Epithelial cell of proximal tubule (primary cell): ENCODE measurements at regions not wholly inside any gene's neighbourhood (a gene's known extent, or its start where the extent isn't known, plus 50 kb on each side); places are given as distances from the start of the nearest gene placed in this dataset.

Experiments used
- DNase-seq: peaks from one replicate; pipeline ENCODE4 v3.0.0-alpha.2; 2011; ENCODE audit warnings: low read depth
- H3K4me3 ChIP-seq: 2 replicates; pipeline ENCODE4 v1.5.1; 2011; ENCODE audit warnings: low read depth, mild to moderate bottlenecking, low read length
- TF ChIP-seq, protein P1 (sequence below): conservative IDR thresholded peaks from 2 replicates; pipeline ENCODE4 v1.5.1; 2012; ENCODE audit warnings: low read depth, mild to moderate bottlenecking, low read length

GRCh38 chr3:18841422-18842343 is 306.6 kb upstream of the KCNH8 start:
- TF ChIP-seq, protein P1, sequence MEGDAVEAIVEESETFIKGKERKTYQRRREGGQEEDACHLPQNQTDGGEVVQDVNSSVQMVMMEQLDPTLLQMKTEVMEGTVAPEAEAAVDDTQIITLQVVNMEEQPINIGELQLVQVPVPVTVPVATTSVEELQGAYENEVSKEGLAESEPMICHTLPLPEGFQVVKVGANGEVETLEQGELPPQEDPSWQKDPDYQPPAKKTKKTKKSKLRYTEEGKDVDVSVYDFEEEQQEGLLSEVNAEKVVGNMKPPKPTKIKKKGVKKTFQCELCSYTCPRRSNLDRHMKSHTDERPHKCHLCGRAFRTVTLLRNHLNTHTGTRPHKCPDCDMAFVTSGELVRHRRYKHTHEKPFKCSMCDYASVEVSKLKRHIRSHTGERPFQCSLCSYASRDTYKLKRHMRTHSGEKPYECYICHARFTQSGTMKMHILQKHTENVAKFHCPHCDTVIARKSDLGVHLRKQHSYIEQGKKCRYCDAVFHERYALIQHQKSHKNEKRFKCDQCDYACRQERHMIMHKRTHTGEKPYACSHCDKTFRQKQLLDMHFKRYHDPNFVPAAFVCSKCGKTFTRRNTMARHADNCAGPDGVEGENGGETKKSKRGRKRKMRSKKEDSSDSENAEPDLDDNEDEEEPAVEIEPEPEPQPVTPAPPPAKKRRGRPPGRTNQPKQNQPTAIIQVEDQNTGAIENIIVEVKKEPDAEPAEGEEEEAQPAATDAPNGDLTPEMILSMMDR: no peak
- DNase-seq: no peak
- no peak overlapping the region for H3K4me3 ChIP-seq

DNA sequence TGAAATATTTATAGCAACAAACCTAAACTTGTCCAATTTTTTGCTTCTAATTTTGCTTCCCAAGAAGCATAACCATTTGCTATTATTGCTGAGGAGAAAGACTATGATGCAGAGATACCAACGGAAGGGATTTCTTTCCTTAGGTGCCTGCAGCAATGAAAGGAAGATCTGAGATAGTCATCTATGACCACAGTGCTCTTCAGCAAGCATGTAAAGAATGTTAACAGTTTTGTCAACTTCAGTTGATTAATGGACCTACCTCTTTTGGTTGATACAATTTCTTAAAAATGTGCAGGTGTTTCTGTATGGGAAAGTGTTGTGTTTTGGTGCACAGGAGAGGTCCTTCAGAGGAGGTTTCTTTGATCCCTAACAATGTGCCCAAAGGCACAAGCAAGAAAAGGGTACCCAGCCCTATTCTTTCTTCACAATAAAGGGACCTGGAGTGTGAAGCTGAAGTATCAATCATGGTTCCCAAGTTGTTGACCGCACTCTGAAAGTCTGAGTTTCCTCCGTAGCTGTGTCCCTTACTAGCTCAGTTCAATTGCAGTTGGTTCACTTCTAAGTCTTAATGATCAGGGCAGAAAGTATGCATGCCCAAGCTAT is 307.7 kb upstream of the KCNH8 start:
- DNase-seq: no peak
- H3K4me3 ChIP-seq: no peak overlapping the region
- TF ChIP-seq, protein P1: no peak

DNA sequence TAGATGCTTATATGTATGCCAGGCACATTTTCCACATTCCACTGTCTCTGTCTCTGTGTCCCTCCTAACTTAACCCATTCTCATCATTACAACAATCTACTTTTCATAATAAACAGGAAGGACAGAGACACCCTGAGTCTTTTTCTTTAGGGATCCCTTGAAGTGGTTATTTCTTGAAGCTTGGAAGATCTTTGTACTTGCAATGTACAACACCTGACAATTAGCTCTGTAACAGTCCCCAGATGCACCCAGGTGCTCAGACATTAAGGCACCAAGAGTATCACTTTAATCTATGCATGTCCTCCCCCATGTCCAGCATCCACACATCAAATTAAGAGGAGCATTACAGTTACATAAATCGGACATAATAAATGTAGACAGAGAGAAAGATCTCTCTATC is 309.6 kb upstream of the KCNH8 start:
- DNase-seq: no peak
- TF ChIP-seq, protein P1: no peak
- H3K4me3 ChIP-seq: no peak overlapping the region

GRCh38 chr3:18837137-18837755 is 311.1 kb upstream of the KCNH8 start:
- no peak overlapping the region for H3K4me3 ChIP-seq
- no peak for DNase-seq
- TF ChIP-seq, protein P1: no peak

GRCh38 chr3:18835021-18835420 is 313.3 kb upstream of the KCNH8 start:
- H3K4me3 ChIP-seq: no peak overlapping the region
- TF ChIP-seq, protein P1: no peak
- no peak for DNase-seq

DNA sequence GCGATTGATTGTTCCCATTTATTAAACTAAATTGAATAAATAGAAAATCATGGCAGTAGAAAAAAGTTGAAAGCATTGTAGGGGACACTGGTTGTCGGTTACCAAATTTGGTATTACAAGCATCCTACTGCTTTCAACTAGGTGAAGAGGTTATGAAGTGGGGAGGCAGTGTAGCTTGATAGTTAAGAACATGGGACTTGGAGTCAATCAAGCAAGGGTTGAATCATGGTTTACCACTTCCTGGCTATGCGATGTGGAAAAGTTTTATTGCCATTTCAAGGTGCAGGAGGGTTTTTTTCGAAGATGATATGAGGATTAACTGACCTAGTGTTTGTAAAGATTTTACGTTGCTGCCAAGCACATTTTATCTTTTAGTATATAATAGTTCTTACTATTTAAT is 318.2 kb upstream of the KCNH8 start:
- H3K4me3 ChIP-seq: no peak overlapping the region
- no peak for DNase-seq
- TF ChIP-seq, protein P1: no peak
